NCI-H1694 (cell line): ENCODE measurements at regions not wholly inside any gene's neighbourhood (a gene's known extent, or its start where the extent isn't known, plus 50 kb on each side); places are given as distances from the start of the nearest gene placed in this dataset.
A peak's percentile ranks its signal among the peaks of the same experiment; 100 is the strongest.

Source experiments
- DNase-seq: peaks from one replicate; lab custom pipeline; 2025; lab: John Stamatoyannopoulos, UW

- no peak for DNase-seq
Observed at GRCh38 chr20:11521476-11522365, 396.0 kb upstream of the BTBD3 start.

- DNase-seq = no peak
Observed at GRCh38 chr20:11522366-11522741, 395.3 kb upstream of the BTBD3 start.

- DNase-seq = no peak
Observed at GRCh38 chr20:11529047-11529446, 388.6 kb upstream of the BTBD3 start.

- no peak for DNase-seq
Observed at GRCh38 chr20:11537032-11537431, 380.7 kb upstream of the BTBD3 start.

- DNase-seq = no peak
Observed at GRCh38 chr20:11539450-11539849, 378.2 kb upstream of the BTBD3 start.

GRCh38 chr20:11540558-11540957 is 377.1 kb upstream of the BTBD3 start:
- no peak for DNase-seq

GRCh38 chr20:11542645-11543044 is 375.0 kb upstream of the BTBD3 start:
- DNase-seq = no peak

- DNase-seq = peak; percentile 67
Observed at GRCh38 chr20:11544029-11544678, 373.5 kb upstream of the BTBD3 start.

- no peak for DNase-seq
Observed at GRCh38 chr20:11546939-11547338, 370.8 kb upstream of the BTBD3 start.

GRCh38 chr20:11549172-11550103 is 368.3 kb upstream of the BTBD3 start:
- DNase-seq = no peak

- DNase-seq = no peak
Observed at GRCh38 chr20:11550657-11551338, 366.9 kb upstream of the BTBD3 start.

GRCh38 chr20:11551479-11551878 is 366.2 kb upstream of the BTBD3 start:
- no peak for DNase-seq

GRCh38 chr20:11553603-11554002 is 364.1 kb upstream of the BTBD3 start:
- no peak for DNase-seq

- DNase-seq = no peak
Observed at GRCh38 chr20:11555510-11555909, 362.2 kb upstream of the BTBD3 start.

- DNase-seq = no peak
Observed at GRCh38 chr20:11556410-11556809, 361.3 kb upstream of the BTBD3 start.

GRCh38 chr20:11564491-11564890 is 353.2 kb upstream of the BTBD3 start:
- DNase-seq = no peak

GRCh38 chr20:11569163-11569562 is 348.5 kb upstream of the BTBD3 start:
- DNase-seq = peak; percentile 6

GRCh38 chr20:11573507-11573906 is 344.2 kb upstream of the BTBD3 start:
- DNase-seq = no peak

- DNase-seq = no peak
Observed at GRCh38 chr20:11581271-11581670, 336.4 kb upstream of the BTBD3 start.

- DNase-seq = no peak
Observed at GRCh38 chr20:11582060-11582459, 335.6 kb upstream of the BTBD3 start.

- DNase-seq = peak; percentile 22
Observed at GRCh38 chr20:11585752-11586352, 331.8 kb upstream of the BTBD3 start.
